H9 (cell line): ENCODE measurements at regions not wholly inside any gene's neighbourhood (a gene's known extent, or its start where the extent isn't known, plus 50 kb on each side); places are given as distances from the start of the nearest gene placed in this dataset.

Experiments used
- DNase-seq: peaks from one replicate; pipeline ENCODE4 v3.0.0-alpha.2; 2017
- H2AFZ ChIP-seq: one replicate; pipeline ENCODE4 v1.6.1; 2013; ENCODE audit warnings: mild to moderate bottlenecking, low read length, control low read depth, moderate library complexity
- H2AK5ac ChIP-seq: 2 replicates; pipeline ENCODE4 v1.6.1; 2013; ENCODE audit warnings: low read length, control low read depth, mixed read lengths; ENCODE audit not compliant: insufficient read length
- H2BK120ac ChIP-seq: one replicate; pipeline ENCODE4 v1.6.1; 2013; ENCODE audit warnings: low read depth, mild to moderate bottlenecking, low read length, control low read depth, inconsistent platforms; ENCODE audit not compliant: poor library complexity, severe bottlenecking
- H2BK12ac ChIP-seq: 2 replicates; pipeline ENCODE4 v1.6.1; 2013; ENCODE audit warnings: low read length, control low read depth, mixed read lengths, low read depth; ENCODE audit not compliant: insufficient read length
- H2BK15ac ChIP-seq: 2 replicates; pipeline ENCODE4 v1.6.1; 2013; ENCODE audit warnings: low read depth, low read length, control low read depth
- H2BK20ac ChIP-seq: one replicate; pipeline ENCODE4 v1.6.1; 2013; ENCODE audit warnings: low read depth, mild to moderate bottlenecking, low read length, control low read depth, inconsistent platforms; ENCODE audit not compliant: poor library complexity, severe bottlenecking
- H2BK5ac ChIP-seq: 2 replicates; pipeline ENCODE4 v1.6.1; 2013; ENCODE audit warnings: low read length, control low read depth, mixed read lengths; ENCODE audit not compliant: insufficient read length
- H3K14ac ChIP-seq: 2 replicates; pipeline ENCODE4 v1.6.1; 2013; ENCODE audit warnings: low read length, control low read depth; ENCODE audit not compliant: insufficient read depth
- H3K18ac ChIP-seq: 2 replicates; pipeline ENCODE4 v1.6.1; 2013; ENCODE audit warnings: low read depth, mild to moderate bottlenecking, mixed read lengths, low read length, control low read depth; ENCODE audit not compliant: insufficient read length
- H3K23ac ChIP-seq: 2 replicates; pipeline ENCODE4 v1.6.1; 2013; ENCODE audit warnings: low read length, control low read depth, mixed read lengths, low read depth; ENCODE audit not compliant: insufficient read length
- H3K23me2 ChIP-seq: 2 replicates; pipeline ENCODE4 v1.6.1; 2013; ENCODE audit warnings: low read depth, mild to moderate bottlenecking, mixed read lengths, low read length, control low read depth; ENCODE audit not compliant: insufficient read length, poor library complexity, severe bottlenecking
- H3K27ac ChIP-seq: 2 replicates; pipeline ENCODE4 v1.5.1; 2013; ENCODE audit warnings: low read length, control low read depth, mixed read lengths, low read depth; ENCODE audit not compliant: insufficient read length
- H3K27me3 ChIP-seq: 2 replicates; pipeline ENCODE4 v1.6.1; 2013; ENCODE audit warnings: low read length, control low read depth, inconsistent platforms; ENCODE audit not compliant: insufficient read depth
- H3K4ac ChIP-seq: 2 replicates; pipeline ENCODE4 v1.6.1; 2013; ENCODE audit warnings: low read depth, mild to moderate bottlenecking, control low read depth, inconsistent platforms, low read length, moderate library complexity
- H3K4me1 ChIP-seq: 2 replicates; pipeline ENCODE4 v1.6.1; 2013; ENCODE audit warnings: low read length, control low read depth, inconsistent platforms; ENCODE audit not compliant: insufficient read depth
- H3K4me2 ChIP-seq: 2 replicates; pipeline ENCODE4 v1.6.1; 2013; ENCODE audit warnings: low read length, control low read depth, mixed read lengths; ENCODE audit not compliant: insufficient read length, insufficient read depth
- H3K56ac ChIP-seq: 2 replicates; pipeline ENCODE4 v1.6.1; 2013; ENCODE audit warnings: low read depth, mild to moderate bottlenecking, mixed read lengths, low read length, control low read depth; ENCODE audit not compliant: insufficient read length
- H3K79me1 ChIP-seq: 2 replicates; pipeline ENCODE4 v1.6.1; 2013; ENCODE audit warnings: low read depth, mild to moderate bottlenecking, moderate library complexity, low read length, control low read depth, inconsistent platforms; ENCODE audit not compliant: insufficient read depth, poor library complexity, severe bottlenecking
- H3K79me2 ChIP-seq: 2 replicates; pipeline ENCODE4 v1.6.1; 2013; ENCODE audit warnings: low read length, control low read depth, inconsistent platforms; ENCODE audit not compliant: insufficient read depth
- H3K9ac ChIP-seq: 2 replicates; pipeline ENCODE4 v1.6.1; 2013; ENCODE audit warnings: low read length, control low read depth, mixed read lengths; ENCODE audit not compliant: insufficient read length; ENCODE audit errors: extremely low read depth
- H3K9me3 ChIP-seq: one replicate; pipeline ENCODE4 v1.6.1; 2013; ENCODE audit warnings: low read depth, low read length, inconsistent platforms; ENCODE audit not compliant: control insufficient read depth
- H3T11ph ChIP-seq: one replicate; pipeline ENCODE4 v1.6.1; 2013; ENCODE audit warnings: mild to moderate bottlenecking, low read length, control low read depth, inconsistent platforms
- H4K20me1 ChIP-seq: one replicate; pipeline ENCODE4 v1.6.1; 2013; ENCODE audit not compliant: control insufficient read depth, insufficient read length, insufficient read depth
- H4K5ac ChIP-seq: 2 replicates; pipeline ENCODE4 v1.6.1; 2013; ENCODE audit warnings: low read depth, mild to moderate bottlenecking, mixed read lengths, low read length, control low read depth; ENCODE audit not compliant: insufficient read length
- H4K8ac ChIP-seq: replicated peaks from 2 replicates; pipeline ENCODE4 v1.6.1; 2013; ENCODE audit warnings: low read length, control low read depth, mixed read lengths, low read depth; ENCODE audit not compliant: insufficient read length
- H4K91ac ChIP-seq: 2 replicates; pipeline ENCODE4 v1.6.1; 2013; ENCODE audit warnings: low read depth, mild to moderate bottlenecking, moderate library complexity, mixed read lengths, low read length, control low read depth; ENCODE audit not compliant: insufficient read length
- H3K27ac Mint-ChIP-seq, 3 experiments: 2 replicates in 2 of 3; 3 replicates in 1 of 3; pipeline ENCODE4 v1.8.0; 2020 to 2021; ENCODE audit warnings: mixed read lengths in 3 of 3, mild to moderate bottlenecking in 1 of 3, moderate library complexity in 1 of 3
- H3K27me3 Mint-ChIP-seq: 2 replicates; pipeline ENCODE4 v1.8.0; 2021; ENCODE audit warnings: low read depth, mild to moderate bottlenecking, moderate library complexity, mixed read lengths
- H3K36me3 Mint-ChIP-seq, 3 experiments: 2 replicates in 2 of 3; 3 replicates in 1 of 3; pipeline ENCODE4 v1.8.0; 2020 to 2021; ENCODE audit warnings: low read depth in 3 of 3, mixed read lengths in 3 of 3; ENCODE audit not compliant: insufficient read depth in 1 of 3
- H3K4me1 Mint-ChIP-seq, 2 experiments: 2 replicates each; pipeline ENCODE4 v1.8.0; 2020; ENCODE audit warnings: mixed read lengths in 2 of 2
- H3K4me3 Mint-ChIP-seq, 2 experiments: 2 replicates in 1 of 2; 3 replicates in 1 of 2; pipeline ENCODE4 v1.8.0; 2020 to 2021; ENCODE audit warnings: mild to moderate bottlenecking in 2 of 2, mixed read lengths in 2 of 2, moderate library complexity in 1 of 2
- H3K9me3 Mint-ChIP-seq, 2 experiments: 2 replicates in 1 of 2; 3 replicates in 1 of 2; pipeline ENCODE4 v1.8.0; 2020; ENCODE audit warnings: mild to moderate bottlenecking in 2 of 2, mixed read lengths in 2 of 2, moderate library complexity in 1 of 2
- CTCF ChIP-seq: fragments of 200-600 bp; sonication (generic); conservative IDR thresholded peaks from 3 replicates; pipeline ENCODE4 v1.8.0; 2021; ENCODE audit warnings: antibody characterized with exemption, mild to moderate bottlenecking
- WGBS: extraction: QIAGEN DNeasy Blood & Tissue Kit; methylation state at CpG from one replicate; pipeline ENCODE4 v1.1.7; 2013; ENCODE audit warnings: missing lambda C conversion rate, low lambda C conversion rate, mixed read lengths; ENCODE audit not compliant: insufficient read length; ENCODE audit errors: extremely low coverage; 5-methylcytosine and 5-hydroxymethylcytosine counted together

GRCh38 chr20:50290112-50290511, 99.5 kb downstream of the CEBPB start:
- Histone ChIP-seq H3K23me2 (no peaks in the 10 kb centered on the region), H4K5ac (no peak overlapping the region), H4K91ac (no peak overlapping the region), H3K79me1 (no peaks in the 10 kb centered on the region), H3K4me1 (no peaks in the 10 kb centered on the region), H3K23ac (no peak overlapping the region), H3K27me3 (no peaks in the 10 kb centered on the region), H3K56ac (no peak overlapping the region), H3K4ac (no peak overlapping the region), H2BK5ac (no peak overlapping the region), H4K8ac (no peak overlapping the region), H4K20me1 (no peaks in the 10 kb centered on the region), H2BK15ac (no peak overlapping the region), H3K14ac (no peak overlapping the region), H3K18ac (no peak overlapping the region), H3K9me3 (no peaks in the 10 kb centered on the region), H2BK120ac (no peak overlapping the region), H2BK20ac (no peak overlapping the region), H3K9ac (no peak overlapping the region), H2AK5ac (no peak overlapping the region), H2AFZ (no peak overlapping the region), H2BK12ac (no peak overlapping the region), H3T11ph (no peak overlapping the region), H3K4me2 (no peak overlapping the region), H3K27ac (no peak overlapping the region), H3K79me2 (no peaks in the 10 kb centered on the region)
- Mint-ChIP-seq H3K27me3 (peaks cover 7% of the 10 kb centered on the region), H3K9me3 (no peaks in the 10 kb centered on the region; a peak in 1 of 5 replicates), H3K27ac (0 out of 7 replicates have a peak overlapping the region, but pooled peaks of 1 of the 3 experiments have one; percentile 17), H3K4me1 (peaks cover 9 to 18% of the 10 kb centered on the region in 2 experiments), H3K36me3 (no peaks in the 10 kb centered on the region), H3K4me3 (no peak overlapping the region)
- no peak for DNase-seq
- no peak for TF ChIP-seq CTCF
- 100% methylated on average over 2 of the region's 12 CpGs for WGBS
